ENCODE measurements at regions not wholly inside any gene's neighbourhood (a gene's known extent, or its start where the extent isn't known, plus 50 kb on each side); places are given as distances from the start of the nearest gene placed in this dataset.
A peak's percentile ranks its signal among the peaks of the same experiment; 100 is the strongest.

DNA sequence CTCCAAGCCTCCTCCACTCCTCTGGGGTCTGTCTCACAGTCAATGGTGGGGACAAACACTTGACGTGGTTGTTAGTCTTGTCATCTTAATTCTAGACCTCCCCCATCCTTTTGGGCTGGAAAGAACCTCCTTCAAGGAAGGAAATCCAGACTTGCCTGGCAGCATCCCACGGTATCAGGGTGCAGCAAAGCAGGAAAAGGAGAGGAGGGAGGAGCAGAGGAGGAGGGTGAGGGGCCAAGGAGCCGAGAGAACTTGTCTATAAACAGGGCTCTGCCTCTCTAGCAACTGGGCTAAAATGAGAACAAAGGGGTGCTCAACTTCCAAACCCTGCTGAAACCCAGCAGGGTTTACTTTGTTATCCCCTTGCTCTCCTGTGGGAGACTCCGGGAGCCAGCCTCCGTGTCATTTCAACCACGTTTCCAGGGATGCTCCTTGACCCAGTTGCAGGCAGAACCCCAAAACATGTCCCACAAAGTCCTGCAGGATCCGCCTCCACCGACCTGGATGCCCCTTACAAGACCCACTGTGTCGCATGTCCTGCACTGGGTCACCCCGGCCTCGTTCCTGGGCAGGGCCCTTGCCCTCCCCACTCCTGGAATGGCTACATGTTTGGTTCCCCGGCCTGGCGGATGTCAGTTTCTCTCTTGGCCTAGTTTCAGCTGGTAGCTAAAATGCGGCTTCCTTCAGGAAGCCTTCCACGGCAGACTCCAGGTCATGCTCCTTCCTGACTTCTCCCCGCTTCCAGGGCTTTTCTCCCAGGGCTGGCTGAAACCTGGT, 69.7 kb upstream of the MGMT start:
- H3K9ac ChIP-seq (ENCODE audit: low read depth, low read length, poor library complexity): no peak overlapping the region
- H2BK5ac ChIP-seq (ENCODE audit: low read length): peak overlapping the region; percentile 1
- no peak overlapping the region for H2AFZ ChIP-seq (ENCODE audit: low read length)
- DNase-seq (ENCODE audit: low spot score): no peak
- no peak overlapping the region for H3K4ac ChIP-seq (ENCODE audit: low read length)
- peak overlapping the region; percentile 81 for H3K18ac ChIP-seq (ENCODE audit: low read length)
- H2BK12ac ChIP-seq (ENCODE audit: low read length): no peak overlapping the region
- H2BK15ac ChIP-seq (ENCODE audit: low read length): peak overlapping the region; percentile 79
- H4K91ac ChIP-seq (ENCODE audit: low read depth, low read length, poor library complexity): no peak overlapping the region
- no peak overlapping the region for H4K8ac ChIP-seq (ENCODE audit: low read depth, low read length)
- no peak overlapping the region for H3K4me2 ChIP-seq (ENCODE audit: insufficient read depth, low read length, poor library complexity, severe bottlenecking)
- H3K36me3 ChIP-seq (replicated peaks in 1 of 2; ENCODE audit: control insufficient read depth in 2 of 2, insufficient read depth in 2 of 2, low read length in 2 of 2): no peaks in the 10 kb centered on the region
- H3K27me3 ChIP-seq (ENCODE audit: control insufficient read depth in 3 of 3, insufficient read depth in 3 of 3, low read depth in 1 of 3, low read length in 3 of 3): peaks cover 0 to 6% (median 0%) of the 10 kb centered on the region in 3 experiments
- H3K79me1 ChIP-seq (ENCODE audit: low read depth, low read length): no peaks in the 10 kb centered on the region
- peak overlapping the region; percentile 43 for H3K14ac ChIP-seq (ENCODE audit: low read length)
- H3K4me1 ChIP-seq (ENCODE audit: control insufficient read depth in 2 of 2, insufficient read depth in 1 of 2, low read depth in 1 of 2, low read length in 2 of 2): peaks cover 0 to 12% of the 10 kb centered on the region in 2 donors
- H3K27ac ChIP-seq (replicated peaks; ENCODE audit: low read length): no peak overlapping the region
- no CpG with 5 or more reads among the region's 16 CpGs for WGBS, 2 donors (ENCODE audit: extremely low coverage in 2 of 2, insufficient read length in 2 of 2, insufficient replicate concordance in 1 of 2)
- no peak overlapping the region for H3K4me3 ChIP-seq (ENCODE audit: low read length in 2 of 2)
- no peak overlapping the region for H2AK5ac ChIP-seq (ENCODE audit: low read depth, low read length)
- H2BK120ac ChIP-seq (ENCODE audit: low read depth, low read length): no peak overlapping the region
- no peaks in the 10 kb centered on the region for H3K9me3 ChIP-seq (replicated peaks in 1 of 2; ENCODE audit: control insufficient read depth in 2 of 2, insufficient read depth in 1 of 2, low read depth in 1 of 2, low read length in 2 of 2)
- H3K23ac ChIP-seq (ENCODE audit: low read depth, low read length, poor library complexity): no peak overlapping the region

GRCh38 chr10:129398711-129399141, 68.3 kb upstream of the MGMT start:
- Histone ChIP-seq H3K9me3 (replicated peaks in 1 of 2; ENCODE audit: control insufficient read depth in 2 of 2, insufficient read depth in 1 of 2, low read depth in 1 of 2, low read length in 2 of 2) (no peaks in the 10 kb centered on the region), H3K27ac (replicated peaks; ENCODE audit: low read length) (no peak overlapping the region), H2BK15ac (ENCODE audit: low read length) (no peak overlapping the region), H4K8ac (ENCODE audit: low read depth, low read length) (no peak overlapping the region), H3K23ac (ENCODE audit: low read depth, low read length, poor library complexity) (no peak overlapping the region), H3K18ac (ENCODE audit: low read length) (no peak overlapping the region), H2BK12ac (ENCODE audit: low read length) (no peak overlapping the region), H3K4ac (ENCODE audit: low read length) (no peak overlapping the region), H2BK5ac (ENCODE audit: low read length) (no peak overlapping the region), H3K14ac (ENCODE audit: low read length) (no peak overlapping the region), H2BK120ac (ENCODE audit: low read depth, low read length) (no peak overlapping the region), H3K27me3 (ENCODE audit: control insufficient read depth in 3 of 3, insufficient read depth in 3 of 3, low read depth in 1 of 3, low read length in 3 of 3) (peaks cover 0 to 6% (median 0%) of the 10 kb centered on the region in 3 experiments), H3K79me1 (ENCODE audit: low read depth, low read length) (no peaks in the 10 kb centered on the region), H3K4me1 (ENCODE audit: control insufficient read depth in 2 of 2, insufficient read depth in 1 of 2, low read depth in 1 of 2, low read length in 2 of 2) (peaks cover 0 to 12% of the 10 kb centered on the region in 2 donors), H3K9ac (ENCODE audit: low read depth, low read length, poor library complexity) (no peak overlapping the region), H4K91ac (ENCODE audit: low read depth, low read length, poor library complexity) (no peak overlapping the region), H3K36me3 (replicated peaks in 1 of 2; ENCODE audit: control insufficient read depth in 2 of 2, insufficient read depth in 2 of 2, low read length in 2 of 2) (no peaks in the 10 kb centered on the region), H3K4me3 (ENCODE audit: low read length in 2 of 2) (no peak overlapping the region), H2AK5ac (ENCODE audit: low read depth, low read length) (no peak overlapping the region), H2AFZ (ENCODE audit: low read length) (no peak overlapping the region), H3K4me2 (ENCODE audit: insufficient read depth, low read length, poor library complexity, severe bottlenecking) (no peak overlapping the region)
- WGBS, 2 donors (ENCODE audit: extremely low coverage in 2 of 2, insufficient read length in 2 of 2, insufficient replicate concordance in 1 of 2): no CpG with 5 or more reads among the region's 2 CpGs
- no peak for DNase-seq (ENCODE audit: low spot score)

DNA sequence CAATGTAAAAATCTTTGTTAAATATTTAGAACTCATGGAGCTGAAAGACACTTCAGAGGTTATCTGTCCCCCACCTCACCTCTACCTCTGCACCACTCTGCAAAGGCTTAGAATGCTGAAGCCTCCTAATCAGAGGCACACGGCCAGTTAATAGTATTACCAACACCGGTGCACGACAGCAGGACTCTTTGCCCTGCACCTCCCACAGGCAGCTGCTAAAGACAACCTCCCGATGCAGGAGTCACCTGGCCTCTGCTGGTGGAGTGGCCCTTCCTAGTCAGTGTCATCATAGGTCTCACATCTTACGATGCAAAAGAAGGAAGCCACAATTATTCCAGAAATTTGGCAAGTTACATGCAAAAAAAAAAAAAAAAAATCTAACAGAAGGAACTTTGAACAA, 66.6 kb upstream of the MGMT start:
- Histone ChIP-seq H3K4me3 (ENCODE audit: low read length in 2 of 2) (no peak overlapping the region), H3K18ac (ENCODE audit: low read length) (no peak overlapping the region), H3K9ac (ENCODE audit: low read depth, low read length, poor library complexity) (no peak overlapping the region), H3K4ac (ENCODE audit: low read length) (no peak overlapping the region), H3K4me1 (ENCODE audit: control insufficient read depth in 2 of 2, insufficient read depth in 1 of 2, low read depth in 1 of 2, low read length in 2 of 2) (peaks cover 0 to 7% of the 10 kb centered on the region in 2 donors), H2BK12ac (ENCODE audit: low read length) (no peak overlapping the region), H4K8ac (ENCODE audit: low read depth, low read length) (no peak overlapping the region), H3K27me3 (ENCODE audit: control insufficient read depth in 3 of 3, insufficient read depth in 3 of 3, low read depth in 1 of 3, low read length in 3 of 3) (no peaks in the 10 kb centered on the region), H3K14ac (ENCODE audit: low read length) (no peak overlapping the region), H2BK15ac (ENCODE audit: low read length) (no peak overlapping the region), H2BK5ac (ENCODE audit: low read length) (no peak overlapping the region), H3K9me3 (replicated peaks in 1 of 2; ENCODE audit: control insufficient read depth in 2 of 2, insufficient read depth in 1 of 2, low read depth in 1 of 2, low read length in 2 of 2) (no peaks in the 10 kb centered on the region), H4K91ac (ENCODE audit: low read depth, low read length, poor library complexity) (no peak overlapping the region), H3K27ac (replicated peaks; ENCODE audit: low read length) (no peak overlapping the region), H3K23ac (ENCODE audit: low read depth, low read length, poor library complexity) (no peak overlapping the region), H3K36me3 (replicated peaks in 1 of 2; ENCODE audit: control insufficient read depth in 2 of 2, insufficient read depth in 2 of 2, low read length in 2 of 2) (no peaks in the 10 kb centered on the region), H2AFZ (ENCODE audit: low read length) (no peak overlapping the region), H3K79me1 (ENCODE audit: low read depth, low read length) (no peaks in the 10 kb centered on the region), H2AK5ac (ENCODE audit: low read depth, low read length) (no peak overlapping the region), H3K4me2 (ENCODE audit: insufficient read depth, low read length, poor library complexity, severe bottlenecking) (no peak overlapping the region), H2BK120ac (ENCODE audit: low read depth, low read length) (no peak overlapping the region)
- DNase-seq (ENCODE audit: low spot score): no peak
- no CpG with 5 or more reads among the region's 5 CpGs for WGBS, 2 donors (ENCODE audit: extremely low coverage in 2 of 2, insufficient read length in 2 of 2, insufficient replicate concordance in 1 of 2)

GRCh38 chr10:129402459-129402858, 64.6 kb upstream of the MGMT start:
- Histone ChIP-seq H3K18ac (ENCODE audit: low read length) (peak overlapping the region; percentile 2), H3K4me2 (ENCODE audit: insufficient read depth, low read length, poor library complexity, severe bottlenecking) (no peak overlapping the region), H3K79me1 (ENCODE audit: low read depth, low read length) (no peaks in the 10 kb centered on the region), H3K14ac (ENCODE audit: low read length) (no peak overlapping the region), H4K91ac (ENCODE audit: low read depth, low read length, poor library complexity) (no peak overlapping the region), H4K8ac (ENCODE audit: low read depth, low read length) (no peak overlapping the region), H3K9me3 (replicated peaks in 1 of 2; ENCODE audit: control insufficient read depth in 2 of 2, insufficient read depth in 1 of 2, low read depth in 1 of 2, low read length in 2 of 2) (no peaks in the 10 kb centered on the region), H2BK5ac (ENCODE audit: low read length) (no peak overlapping the region), H2AK5ac (ENCODE audit: low read depth, low read length) (peak overlapping the region; percentile 61), H3K27ac (replicated peaks; ENCODE audit: low read length) (no peak overlapping the region), H3K9ac (ENCODE audit: low read depth, low read length, poor library complexity) (no peak overlapping the region), H2BK12ac (ENCODE audit: low read length) (no peak overlapping the region), H3K27me3 (ENCODE audit: control insufficient read depth in 3 of 3, insufficient read depth in 3 of 3, low read depth in 1 of 3, low read length in 3 of 3) (no peaks in the 10 kb centered on the region), H3K4me3 (ENCODE audit: low read length in 2 of 2) (no peak overlapping the region), H3K36me3 (replicated peaks in 1 of 2; ENCODE audit: control insufficient read depth in 2 of 2, insufficient read depth in 2 of 2, low read length in 2 of 2) (no peaks in the 10 kb centered on the region), H3K4me1 (ENCODE audit: control insufficient read depth in 2 of 2, insufficient read depth in 1 of 2, low read depth in 1 of 2, low read length in 2 of 2) (peaks cover 0 to 2% of the 10 kb centered on the region in 2 donors), H2BK120ac (ENCODE audit: low read depth, low read length) (no peak overlapping the region), H2BK15ac (ENCODE audit: low read length) (no peak overlapping the region), H3K4ac (ENCODE audit: low read length) (no peak overlapping the region), H3K23ac (ENCODE audit: low read depth, low read length, poor library complexity) (no peak overlapping the region), H2AFZ (ENCODE audit: low read length) (no peak overlapping the region)
- no CpG with 5 or more reads among the region's 16 CpGs for WGBS, 2 donors (ENCODE audit: extremely low coverage in 2 of 2, insufficient read length in 2 of 2, insufficient replicate concordance in 1 of 2)
- DNase-seq (ENCODE audit: low spot score): no peak

Measured in neuronal stem cell (in vitro differentiated cells).